HCT116 (cell line): ENCODE measurements at regions not wholly inside any gene's neighbourhood (a gene's known extent, or its start where the extent isn't known, plus 50 kb on each side); places are given as distances from the start of the nearest gene placed in this dataset.

Experiments
- ATF3 ChIP-seq: IDR thresholded peaks from 2 replicates; pipeline ENCODE4 v1.6.1; 2012
- EZH2 ChIP-seq: fragments of 200-600 bp; sonication (generic); IDR thresholded peaks from 2 replicates; pipeline ENCODE4 v1.6.1; 2017; ENCODE audit warnings: antibody characterized with exemption, mixed run types
- EZH2phosphoT487 ChIP-seq: fragments of 200-600 bp; IDR thresholded peaks from 2 replicates; pipeline ENCODE4 v1.6.1; 2018; ENCODE audit warnings: antibody characterized with exemption, borderline replicate concordance
- MAX ChIP-seq: IDR thresholded peaks from 2 replicates; pipeline ENCODE4 v1.6.1; 2012
- POLR2A ChIP-seq: IDR thresholded peaks from 2 replicates; pipeline ENCODE4 v1.7.0; 2011; ENCODE audit warnings: borderline replicate concordance; ENCODE audit not compliant: insufficient read depth, insufficient read length; ENCODE audit errors: extremely low read depth
- RAD21 ChIP-seq: IDR thresholded peaks from 2 replicates; pipeline ENCODE4 v1.6.1; 2012; ENCODE audit warnings: low read depth, mild to moderate bottlenecking
- SIN3A ChIP-seq: IDR thresholded peaks from 2 replicates; pipeline ENCODE4 v1.6.1; 2012; ENCODE audit warnings: low read depth
- TCF7L2 ChIP-seq: IDR thresholded peaks from 2 replicates; pipeline ENCODE4 v1.7.0; 2011; ENCODE audit warnings: borderline replicate concordance, inconsistent platforms; ENCODE audit not compliant: insufficient read depth, insufficient read length; ENCODE audit errors: extremely low read depth
- TF ChIP-seq, protein P1 (sequence below), 3 experiments: fragments of 200-600 bp in 1 of 3; sonication (generic) in 1 of 3; IDR thresholded peaks in 2 of 3; conservative IDR thresholded peaks in 1 of 3; 2 replicates each; pipeline ENCODE4 v1.5.1; 2012 to 2017; ENCODE audit warnings: low read depth in 2 of 3, low read length in 2 of 3, antibody characterized with exemption in 1 of 3, borderline replicate concordance in 1 of 3, control low read depth in 1 of 3, mild to moderate bottlenecking in 1 of 3, mixed read lengths in 1 of 3, mixed run types in 1 of 3, moderate library complexity in 1 of 3; ENCODE audit not compliant: insufficient read depth in 1 of 3

- TF ChIP-seq, protein P1, sequence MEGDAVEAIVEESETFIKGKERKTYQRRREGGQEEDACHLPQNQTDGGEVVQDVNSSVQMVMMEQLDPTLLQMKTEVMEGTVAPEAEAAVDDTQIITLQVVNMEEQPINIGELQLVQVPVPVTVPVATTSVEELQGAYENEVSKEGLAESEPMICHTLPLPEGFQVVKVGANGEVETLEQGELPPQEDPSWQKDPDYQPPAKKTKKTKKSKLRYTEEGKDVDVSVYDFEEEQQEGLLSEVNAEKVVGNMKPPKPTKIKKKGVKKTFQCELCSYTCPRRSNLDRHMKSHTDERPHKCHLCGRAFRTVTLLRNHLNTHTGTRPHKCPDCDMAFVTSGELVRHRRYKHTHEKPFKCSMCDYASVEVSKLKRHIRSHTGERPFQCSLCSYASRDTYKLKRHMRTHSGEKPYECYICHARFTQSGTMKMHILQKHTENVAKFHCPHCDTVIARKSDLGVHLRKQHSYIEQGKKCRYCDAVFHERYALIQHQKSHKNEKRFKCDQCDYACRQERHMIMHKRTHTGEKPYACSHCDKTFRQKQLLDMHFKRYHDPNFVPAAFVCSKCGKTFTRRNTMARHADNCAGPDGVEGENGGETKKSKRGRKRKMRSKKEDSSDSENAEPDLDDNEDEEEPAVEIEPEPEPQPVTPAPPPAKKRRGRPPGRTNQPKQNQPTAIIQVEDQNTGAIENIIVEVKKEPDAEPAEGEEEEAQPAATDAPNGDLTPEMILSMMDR (IDR thresholded peaks at IDR 0.05 in 2 of 3, conservative IDR thresholded peaks at IDR 0.05 in 1 of 3; ENCODE audit: borderline replicate concordance in 1 of 3, insufficient read depth in 1 of 3, low read depth in 2 of 3, low read length in 2 of 3) = no peak
- no peak for TF ChIP-seq EZH2
- no peak for TF ChIP-seq MAX
- no peak for TF ChIP-seq RAD21
- TF ChIP-seq POLR2A = no peak
- TF ChIP-seq SIN3A = no peak
- no peak for TF ChIP-seq EZH2phosphoT487
- no peak for TF ChIP-seq ATF3
- TF ChIP-seq TCF7L2 = no peak
These were observed 154.1 kb upstream of the FAM241A start for GRCh38 chr4:111991163-111991562.
